Astrocyte (in vitro differentiated cells and primary cell): ENCODE measurements at regions not wholly inside any gene's neighbourhood (a gene's known extent, or its start where the extent isn't known, plus 50 kb on each side); places are given as distances from the start of the nearest gene placed in this dataset.

ENCODE experiments used
- CTCF ChIP-seq: IDR thresholded peaks from 2 replicates; pipeline ENCODE4 v1.5.1; 2011; ENCODE audit warnings: low read depth, mild to moderate bottlenecking, inconsistent platforms, low read length, moderate library complexity; ENCODE audit not compliant: insufficient read depth
- EZH2 ChIP-seq: IDR thresholded peaks from 2 replicates; pipeline ENCODE4 v1.6.1; 2012; ENCODE audit warnings: mild to moderate bottlenecking, low read length, inconsistent platforms; ENCODE audit not compliant: insufficient read depth

- no peak for TF ChIP-seq CTCF
- no peak for TF ChIP-seq EZH2
These were observed 70.8 kb upstream of the PTPN13 start for GRCh38 chr4:86523333-86523732.
